H1 (cell line): ENCODE measurements at regions not wholly inside any gene's neighbourhood (a gene's known extent, or its start where the extent isn't known, plus 50 kb on each side); places are given as distances from the start of the nearest gene placed in this dataset.

Experiments
- CTCF ChIP-seq, 3 experiments: IDR thresholded peaks; 1 replicate in 2 of 3; 2 replicates in 1 of 3; pipeline versions ENCODE4 v1.5.1 to v1.6.1; 2011; ENCODE audit warnings: low read length in 3 of 3, mild to moderate bottlenecking in 3 of 3, inconsistent platforms in 2 of 3, low read depth in 1 of 3, moderate library complexity in 1 of 3; ENCODE audit not compliant: insufficient read depth in 1 of 3; ENCODE audit errors: control extremely low read depth in 1 of 3
- E2F6 ChIP-seq: IDR thresholded peaks from 2 replicates; pipeline ENCODE4 v1.6.1; 2012; ENCODE audit warnings: inconsistent platforms
- GABPA ChIP-seq: IDR thresholded peaks from 2 replicates; pipeline ENCODE4 v1.6.1; 2011; ENCODE audit warnings: mild to moderate bottlenecking, low read length, moderate library complexity, borderline replicate concordance; ENCODE audit not compliant: insufficient read depth
- RAD21 ChIP-seq, 2 experiments: IDR thresholded peaks in 1 of 2; conservative IDR thresholded peaks in 1 of 2; 2 replicates each; pipeline ENCODE4 v1.6.1; 2011; ENCODE audit warnings: low read depth in 2 of 2, low read length in 2 of 2, improper control_type of control experiment in 1 of 2, inconsistent platforms in 1 of 2, mild to moderate bottlenecking in 1 of 2, moderate library complexity in 1 of 2

- no peak for TF ChIP-seq RAD21 (IDR thresholded peaks at IDR 0.05 in 1 of 2, conservative IDR thresholded peaks at IDR 0.05 in 1 of 2; ENCODE audit: low read depth in 2 of 2, low read length in 2 of 2)
- TF ChIP-seq E2F6 = no peak
- no peak for TF ChIP-seq GABPA
- no peak for TF ChIP-seq CTCF (IDR thresholded peaks at IDR 0.05; ENCODE audit: control extremely low read depth in 1 of 3, insufficient read depth in 1 of 3, low read depth in 1 of 3, low read length in 3 of 3)
These were observed 662.6 kb upstream of the ZWINT start for GRCh38 chr10:57023626-57024025.
